ENCODE measurements at regions not wholly inside any gene's neighbourhood (a gene's known extent, or its start where the extent isn't known, plus 50 kb on each side); places are given as distances from the start of the nearest gene placed in this dataset.
A peak's percentile ranks its signal among the peaks of the same experiment; 100 is the strongest.

GRCh38 chr5:89866410-89866809 is 543.1 kb downstream of the CETN3 start:
- no peak for TF ChIP-seq CTCF (IDR thresholded peaks at IDR 0.05; ENCODE audit: insufficient read depth, low read depth, low read length, missing control alignments)
- DNase-seq (ENCODE audit: low read depth): no peak
- H3K4me3 ChIP-seq (ENCODE audit: low read depth, low read length): no peak overlapping the region

GRCh38 chr5:89864941-89865340 is 544.6 kb downstream of the CETN3 start:
- no peak for TF ChIP-seq CTCF (IDR thresholded peaks at IDR 0.05; ENCODE audit: insufficient read depth, low read depth, low read length, missing control alignments)
- DNase-seq (ENCODE audit: low read depth): no peak
- H3K4me3 ChIP-seq (ENCODE audit: low read depth, low read length): no peak overlapping the region

GRCh38 chr5:89857790-89858189 is 551.8 kb downstream of the CETN3 start:
- no peak for TF ChIP-seq CTCF (IDR thresholded peaks at IDR 0.05; ENCODE audit: insufficient read depth, low read depth, low read length, missing control alignments)
- no peak overlapping the region for H3K4me3 ChIP-seq (ENCODE audit: low read depth, low read length)
- no peak for DNase-seq (ENCODE audit: low read depth)

- no peak overlapping the region for H3K4me3 ChIP-seq (ENCODE audit: low read depth, low read length)
- no peak for DNase-seq (ENCODE audit: low read depth)
- no peak for TF ChIP-seq CTCF (IDR thresholded peaks at IDR 0.05; ENCODE audit: insufficient read depth, low read depth, low read length, missing control alignments)
Observed at GRCh38 chr5:89855417-89855816, 554.1 kb downstream of the CETN3 start.

GRCh38 chr5:89851911-89852310 is 557.6 kb downstream of the CETN3 start:
- DNase-seq (ENCODE audit: low read depth): no peak
- H3K4me3 ChIP-seq (ENCODE audit: low read depth, low read length): no peak overlapping the region
- TF ChIP-seq CTCF (IDR thresholded peaks at IDR 0.05; ENCODE audit: insufficient read depth, low read depth, low read length, missing control alignments): no peak

- DNase-seq (ENCODE audit: low read depth): no peak
- H3K4me3 ChIP-seq (ENCODE audit: low read depth, low read length): no peak overlapping the region
- TF ChIP-seq CTCF (IDR thresholded peaks at IDR 0.05; ENCODE audit: insufficient read depth, low read depth, low read length, missing control alignments): no peak
Observed at GRCh38 chr5:89850513-89850865, 559.1 kb downstream of the CETN3 start.

GRCh38 chr5:89849830-89850512 is 559.6 kb downstream of the CETN3 start:
- no peak for TF ChIP-seq CTCF (IDR thresholded peaks at IDR 0.05; ENCODE audit: insufficient read depth, low read depth, low read length, missing control alignments)
- DNase-seq (ENCODE audit: low read depth): peak; percentile 56
- no peak overlapping the region for H3K4me3 ChIP-seq (ENCODE audit: low read depth, low read length)

All from GM12865 (cell line).